Natural killer cell (primary cell): ENCODE measurements at regions not wholly inside any gene's neighbourhood (a gene's known extent, or its start where the extent isn't known, plus 50 kb on each side); places are given as distances from the start of the nearest gene placed in this dataset.

Experiments
- ATAC-seq, 3 donors: fragments of 150-1000 bp in 2 of 3; fragments of 200-7000 bp in 1 of 3; cut with Tn5 transposase; 1 replicate in 1 of 3; 2 replicates in 2 of 3; pipeline ENCODE4 v1.10.0; 2021; ENCODE audit warnings: mild to moderate bottlenecking in 2 of 3, moderate library complexity in 2 of 3
- DNase-seq, 2 donors: peaks; one replicate each; pipeline versions ENCODE4 v3.0.0 to v3.0.0-alpha.2; 2013 to 2021; ENCODE audit warnings: mixed read lengths in 1 of 2
- H3K27ac ChIP-seq: one replicate; pipeline ENCODE4 v1.5.1; 2013; ENCODE audit warnings: mild to moderate bottlenecking, low read length
- H3K27me3 ChIP-seq: one replicate; pipeline ENCODE4 v1.6.1; 2013; ENCODE audit warnings: low read length; ENCODE audit not compliant: control insufficient read depth, insufficient read depth
- H3K36me3 ChIP-seq: one replicate; pipeline ENCODE4 v1.6.1; 2013; ENCODE audit warnings: low read length; ENCODE audit not compliant: control insufficient read depth, insufficient read depth
- H3K4me1 ChIP-seq: one replicate; pipeline ENCODE4 v1.6.1; 2013; ENCODE audit warnings: low read length; ENCODE audit not compliant: control insufficient read depth, insufficient read depth
- H3K4me3 ChIP-seq: one replicate; pipeline ENCODE4 v1.5.1; 2013; ENCODE audit warnings: low read length
- H3K9me3 ChIP-seq: one replicate; pipeline ENCODE4 v1.6.1; 2013; ENCODE audit warnings: low read length; ENCODE audit not compliant: control insufficient read depth, insufficient read depth
- H3K27ac Mint-ChIP-seq, 2 donors: one replicate each; pipeline ENCODE4 v1.8.0; 2022; ENCODE audit warnings: mild to moderate bottlenecking in 2 of 2, mixed read lengths in 2 of 2, moderate library complexity in 1 of 2
- H3K27me3 Mint-ChIP-seq, 2 donors: one replicate each; pipeline ENCODE4 v1.8.0; 2022; ENCODE audit warnings: low read depth in 2 of 2, mixed read lengths in 2 of 2
- H3K36me3 Mint-ChIP-seq: one replicate; pipeline ENCODE4 v1.8.0; 2022; ENCODE audit warnings: mixed read lengths
- H3K4me1 Mint-ChIP-seq, 2 donors: one replicate each; pipeline ENCODE4 v1.8.0; 2022; ENCODE audit warnings: mixed read lengths in 2 of 2
- H3K4me3 Mint-ChIP-seq: one replicate; pipeline ENCODE4 v1.8.0; 2022; ENCODE audit warnings: mild to moderate bottlenecking, moderate library complexity, mixed read lengths
- H3K9me3 Mint-ChIP-seq, 2 donors: one replicate each; pipeline ENCODE4 v1.8.0; 2022; ENCODE audit warnings: mixed read lengths in 2 of 2
- WGBS: methylation state at CpG from one replicate; pipeline ENCODE4 v1.1.7; 2013; ENCODE audit warnings: missing lambda C conversion rate; ENCODE audit not compliant: insufficient coverage; 5-methylcytosine and 5-hydroxymethylcytosine counted together
- intact Hi-C: fragments of 100-400 bp; cut with micrococcal nuclease; formaldehyde crosslinking; loops from one replicate; pipeline ENCODE4 v1.14.2; 2022
- TF ChIP-seq, protein P1 (sequence below): fragments of 200-600 bp; IDR thresholded peaks from one replicate; pipeline ENCODE4 v1.8.0; 2022; ENCODE audit warnings: antibody characterized with exemption

- Histone ChIP-seq H3K36me3 (no peaks in the 10 kb centered on the region), H3K9me3 (peaks cover 3% of the 10 kb centered on the region), H3K27ac (no peak overlapping the region), H3K4me3 (no peak overlapping the region), H3K4me1 (peaks cover 12% of the 10 kb centered on the region), H3K27me3 (no peaks in the 10 kb centered on the region)
- H3K36me3 Mint-ChIP-seq, result no peaks in the 10 kb centered on the region
- TF ChIP-seq, protein P1, sequence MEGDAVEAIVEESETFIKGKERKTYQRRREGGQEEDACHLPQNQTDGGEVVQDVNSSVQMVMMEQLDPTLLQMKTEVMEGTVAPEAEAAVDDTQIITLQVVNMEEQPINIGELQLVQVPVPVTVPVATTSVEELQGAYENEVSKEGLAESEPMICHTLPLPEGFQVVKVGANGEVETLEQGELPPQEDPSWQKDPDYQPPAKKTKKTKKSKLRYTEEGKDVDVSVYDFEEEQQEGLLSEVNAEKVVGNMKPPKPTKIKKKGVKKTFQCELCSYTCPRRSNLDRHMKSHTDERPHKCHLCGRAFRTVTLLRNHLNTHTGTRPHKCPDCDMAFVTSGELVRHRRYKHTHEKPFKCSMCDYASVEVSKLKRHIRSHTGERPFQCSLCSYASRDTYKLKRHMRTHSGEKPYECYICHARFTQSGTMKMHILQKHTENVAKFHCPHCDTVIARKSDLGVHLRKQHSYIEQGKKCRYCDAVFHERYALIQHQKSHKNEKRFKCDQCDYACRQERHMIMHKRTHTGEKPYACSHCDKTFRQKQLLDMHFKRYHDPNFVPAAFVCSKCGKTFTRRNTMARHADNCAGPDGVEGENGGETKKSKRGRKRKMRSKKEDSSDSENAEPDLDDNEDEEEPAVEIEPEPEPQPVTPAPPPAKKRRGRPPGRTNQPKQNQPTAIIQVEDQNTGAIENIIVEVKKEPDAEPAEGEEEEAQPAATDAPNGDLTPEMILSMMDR, result no peak
- H3K27me3 Mint-ChIP-seq, result no peaks in the 10 kb centered on the region
- DNase-seq (no peak), ATAC-seq (no peak)
- WGBS, result 96% methylated on average over 11 of the region's 11 CpGs
- no peak overlapping the region for H3K27ac Mint-ChIP-seq
- H3K9me3 Mint-ChIP-seq, result no peaks in the 10 kb centered on the region
- H3K4me3 Mint-ChIP-seq, result no peak overlapping the region
- intact Hi-C loops, result no loop called here
- H3K4me1 Mint-ChIP-seq, result peaks cover 18% of the 10 kb centered on the region in 2 donors
These were observed 225.7 kb upstream of the AMIGO2 start for GRCh38 chr12:47305464-47305863.

GRCh38 chr12:47303995-47304560 lies 224.3 kb upstream of the AMIGO2 start:
- H3K27me3 Mint-ChIP-seq, result no peaks in the 10 kb centered on the region
- H3K27ac Mint-ChIP-seq, result no peak overlapping the region
- H3K4me3 Mint-ChIP-seq, result no peak overlapping the region
- H3K36me3 Mint-ChIP-seq, result peaks cover 5% of the 10 kb centered on the region
- no peaks in the 10 kb centered on the region for H3K9me3 Mint-ChIP-seq
- Histone ChIP-seq H3K27me3 (no peaks in the 10 kb centered on the region), H3K9me3 (peaks cover 3% of the 10 kb centered on the region), H3K36me3 (no peaks in the 10 kb centered on the region), H3K4me3 (no peak overlapping the region), H3K27ac (no peak overlapping the region), H3K4me1 (peaks cover 12% of the 10 kb centered on the region)
- peaks cover 24 to 25% of the 10 kb centered on the region in 2 donors for H3K4me1 Mint-ChIP-seq
- intact Hi-C loops, result no loop called here
- ATAC-seq (no peak), DNase-seq (no peak)
- TF ChIP-seq, protein P1, result no peak
- WGBS, result no CpG with 5 or more reads among the region's 1 CpG

GRCh38 chr12:47303207-47303606 lies 223.4 kb upstream of the AMIGO2 start:
- no peak overlapping the region for H3K4me3 ChIP-seq
- peaks cover 31 to 34% of the 10 kb centered on the region in 2 donors for H3K4me1 Mint-ChIP-seq
- H3K27ac ChIP-seq, result no peak overlapping the region
- ATAC-seq (no peak), DNase-seq (no peak)
- no peaks in the 10 kb centered on the region for H3K36me3 ChIP-seq
- TF ChIP-seq, protein P1, result no peak
- no peaks in the 10 kb centered on the region for H3K27me3 Mint-ChIP-seq
- WGBS, result 88% methylated on average over 6 of the region's 7 CpGs
- H3K27ac Mint-ChIP-seq, result no peak overlapping the region
- H3K4me3 Mint-ChIP-seq, result no peak overlapping the region
- peaks cover 8% of the 10 kb centered on the region for H3K36me3 Mint-ChIP-seq
- peaks cover 12% of the 10 kb centered on the region for H3K4me1 ChIP-seq
- no peaks in the 10 kb centered on the region for H3K27me3 ChIP-seq
- intact Hi-C loops, result no loop called here
- no peaks in the 10 kb centered on the region for H3K9me3 Mint-ChIP-seq
- H3K9me3 ChIP-seq, result peaks cover 3% of the 10 kb centered on the region

DNA sequence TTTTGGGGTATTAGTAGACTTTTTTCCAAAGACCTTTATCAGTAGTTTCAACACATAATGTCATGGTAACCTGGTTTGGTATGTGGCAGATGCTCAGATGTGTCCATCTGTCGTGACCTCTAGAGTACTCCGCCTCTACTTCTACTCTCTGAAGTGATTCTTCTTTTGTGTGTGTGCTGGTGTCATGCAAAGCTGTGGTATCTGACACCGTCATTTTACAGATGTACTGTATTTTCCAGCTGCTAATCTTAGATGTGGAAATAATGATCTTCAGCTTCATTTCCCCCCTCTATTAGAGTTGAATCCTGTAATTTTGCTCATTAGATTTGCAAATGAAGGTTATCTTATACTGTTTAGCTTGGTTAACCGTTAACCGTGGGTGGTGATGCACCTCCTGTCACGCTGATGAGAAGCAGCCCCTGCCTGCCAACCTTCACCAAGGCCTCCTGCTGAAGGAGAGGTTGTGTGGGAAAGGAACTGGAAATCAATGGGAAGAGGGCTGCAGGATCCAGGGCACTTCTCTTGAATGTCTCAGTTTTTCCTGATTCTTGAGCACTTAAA lies 222.4 kb upstream of the AMIGO2 start:
- Histone ChIP-seq H3K4me1 (peaks cover 11% of the 10 kb centered on the region), H3K27ac (no peak overlapping the region), H3K9me3 (peaks cover 3% of the 10 kb centered on the region), H3K4me3 (no peak overlapping the region), H3K36me3 (no peaks in the 10 kb centered on the region), H3K27me3 (no peaks in the 10 kb centered on the region)
- intact Hi-C loops, result no loop called here
- WGBS, result 66% methylated on average over 4 of the region's 6 CpGs
- no peaks in the 10 kb centered on the region for H3K27me3 Mint-ChIP-seq
- H3K9me3 Mint-ChIP-seq, result no peaks in the 10 kb centered on the region
- H3K36me3 Mint-ChIP-seq, result peaks cover 8% of the 10 kb centered on the region
- DNase-seq, result no peak
- peaks cover 29% of the 10 kb centered on the region in 2 donors for H3K4me1 Mint-ChIP-seq
- no peak overlapping the region for H3K27ac Mint-ChIP-seq
- TF ChIP-seq, protein P1, result no peak
- H3K4me3 Mint-ChIP-seq, result no peak overlapping the region
- ATAC-seq, result no peak
